Adrenal gland (tissue), 9 donors: ENCODE measurements at regions not wholly inside any gene's neighbourhood (a gene's known extent, or its start where the extent isn't known, plus 50 kb on each side); places are given as distances from the start of the nearest gene placed in this dataset.

Experiments used
- DNase-seq, 7 donors: peaks; one replicate each; pipeline ENCODE4 v3.0.0-alpha.2; 2019 to 2020
- H3K27ac ChIP-seq, 5 donors: fragments of 200-600 bp; sonication (generic) in 4 of 5; 1 replicate in 3 of 5; 2 replicates in 2 of 5; pipeline versions ENCODE4 v1.5.1 to v1.8.0; 2016 to 2020; ENCODE audit warnings: mild to moderate bottlenecking in 1 of 5
- H3K27me3 ChIP-seq: fragments of 200-600 bp; 2 replicates; pipeline ENCODE4 v1.8.0; 2021
- H3K36me3 ChIP-seq, 2 donors: fragments of 200-600 bp; replicated peaks in 1 of 2; 1 replicate in 1 of 2; 2 replicates in 1 of 2; pipeline versions ENCODE4 v1.5.1 to v1.8.0; 2018 to 2022
- H3K4me1 ChIP-seq, 2 donors: fragments of 200-600 bp; replicated peaks in 1 of 2; 1 replicate in 1 of 2; 2 replicates in 1 of 2; pipeline versions ENCODE4 v1.5.1 to v1.8.0; 2018 to 2021
- H3K4me3 ChIP-seq, 4 donors: fragments of 200-600 bp; sonication (generic) in 3 of 4; one replicate each; pipeline ENCODE4 v1.5.1; 2016 to 2018
- H3K9me3 ChIP-seq, 3 donors: fragments of 200-600 bp; sonication (generic) in 1 of 3; replicated peaks in 1 of 3; 1 replicate in 2 of 3; 2 replicates in 1 of 3; pipeline versions ENCODE4 v1.5.1 to v1.8.0; 2016 to 2021
- POLR2A ChIP-seq, 2 donors: fragments of 450-650 bp; IDR thresholded peaks; one replicate each; pipeline ENCODE4 v1.6.1; 2017; ENCODE audit warnings: antibody characterized with exemption in 2 of 2, mild to moderate bottlenecking in 2 of 2, moderate library complexity in 1 of 2
- WGBS, 4 donors: extraction: QIAGEN DNeasy Blood & Tissue Kit in 2 of 4; methylation state at CpG; one replicate each; pipeline versions ENCODE4 v1.1.5 to v1.1.7; 2013 to 2017; 5-methylcytosine and 5-hydroxymethylcytosine counted together
- intact Hi-C, 2 donors: fragments of 100-400 bp; cut with DNase I; formaldehyde crosslinking; loops; one replicate each; pipeline versions ENCODE4 v1.14.1 to v1.15.0; 2022 to 2023
- TF ChIP-seq, protein P1 (sequence below), 6 experiments: fragments of 450-650 bp in 4 of 6; fragments of 200-600 bp in 2 of 6; sonication (generic) in 1 of 6; IDR thresholded peaks; 1 replicate in 5 of 6; 2 replicates in 1 of 6; pipeline versions ENCODE4 v1.5.1 to v1.8.0; 2016 to 2021; ENCODE audit warnings: antibody characterized with exemption in 6 of 6, mild to moderate bottlenecking in 2 of 6, moderate library complexity in 1 of 6
- donor health status: healthy with polysubstance abuse.
- donor health status: Bipolar disorder and iron deficiency.
- donor health status: DM: yes; HTN: yes; CAD: no.
- donor health status: DM: no; HTN: no; CAD: no.
- donor health status: DM: no; HTN: no; CAD: no.

DNA sequence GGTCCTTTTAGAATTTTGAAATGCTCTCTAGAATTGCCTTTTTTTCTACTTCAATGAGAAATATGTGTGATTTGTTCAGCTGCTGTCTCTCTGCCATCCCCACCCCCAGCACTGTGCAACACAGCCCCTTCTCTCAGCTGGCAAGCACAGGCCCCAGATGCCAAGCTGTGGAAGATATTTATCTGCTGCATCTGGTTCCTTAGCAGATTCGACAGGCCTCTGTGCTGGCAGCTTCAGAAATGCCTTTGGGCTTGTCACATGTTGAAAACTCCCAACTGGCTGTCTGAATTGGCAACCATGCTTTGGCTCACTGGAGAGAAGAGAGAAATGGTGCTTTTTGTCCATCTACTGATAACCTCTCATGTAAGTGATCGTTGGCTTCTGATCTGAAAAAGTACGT is 206.7 kb upstream of the C1orf87 start:
- intact Hi-C loops, result loop anchor here in 1 of 2 donors (10.0 kb wide), 1 partner anchor 485 kb away; no protein-coding TSS in a partner anchor
- Histone ChIP-seq H3K9me3 (no peaks in the 10 kb centered on the region), H3K27ac (peak overlapping the region in 1 of 5 donors; percentile 27), H3K36me3 (no peaks in the 10 kb centered on the region), H3K27me3 (no peaks in the 10 kb centered on the region), H3K4me1 (peaks cover 4 to 35% of the 10 kb centered on the region in 2 donors), H3K4me3 (no peak overlapping the region)
- TF ChIP-seq POLR2A (IDR thresholded peaks at IDR 0.05), result no peak
- TF ChIP-seq, protein P1, sequence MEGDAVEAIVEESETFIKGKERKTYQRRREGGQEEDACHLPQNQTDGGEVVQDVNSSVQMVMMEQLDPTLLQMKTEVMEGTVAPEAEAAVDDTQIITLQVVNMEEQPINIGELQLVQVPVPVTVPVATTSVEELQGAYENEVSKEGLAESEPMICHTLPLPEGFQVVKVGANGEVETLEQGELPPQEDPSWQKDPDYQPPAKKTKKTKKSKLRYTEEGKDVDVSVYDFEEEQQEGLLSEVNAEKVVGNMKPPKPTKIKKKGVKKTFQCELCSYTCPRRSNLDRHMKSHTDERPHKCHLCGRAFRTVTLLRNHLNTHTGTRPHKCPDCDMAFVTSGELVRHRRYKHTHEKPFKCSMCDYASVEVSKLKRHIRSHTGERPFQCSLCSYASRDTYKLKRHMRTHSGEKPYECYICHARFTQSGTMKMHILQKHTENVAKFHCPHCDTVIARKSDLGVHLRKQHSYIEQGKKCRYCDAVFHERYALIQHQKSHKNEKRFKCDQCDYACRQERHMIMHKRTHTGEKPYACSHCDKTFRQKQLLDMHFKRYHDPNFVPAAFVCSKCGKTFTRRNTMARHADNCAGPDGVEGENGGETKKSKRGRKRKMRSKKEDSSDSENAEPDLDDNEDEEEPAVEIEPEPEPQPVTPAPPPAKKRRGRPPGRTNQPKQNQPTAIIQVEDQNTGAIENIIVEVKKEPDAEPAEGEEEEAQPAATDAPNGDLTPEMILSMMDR (IDR thresholded peaks at IDR 0.05), result no peak
- WGBS, 4 donors, result 32 to 77% (median 41%) methylated on average over 3 of the region's 3 CpGs
- DNase-seq, result peak in 2 of 7 donors; percentile 22 to 51

DNA sequence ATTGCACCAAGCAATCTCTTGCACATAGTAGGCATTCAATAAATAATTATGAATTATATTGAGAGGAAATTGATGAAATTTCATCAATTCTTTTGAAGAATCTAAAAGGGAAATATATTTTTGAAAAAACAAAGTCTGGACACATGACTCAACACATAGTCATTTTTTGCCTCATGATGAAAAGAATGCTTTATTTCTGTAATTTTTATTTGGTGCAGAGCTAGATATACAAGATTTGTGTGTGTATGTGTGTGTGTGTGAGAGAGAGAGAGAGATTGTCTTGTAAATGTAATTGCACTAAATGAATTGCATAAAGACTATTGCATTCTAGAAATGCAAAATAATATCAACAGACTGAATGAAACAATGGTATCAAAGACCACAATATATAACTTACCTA is 206.2 kb upstream of the C1orf87 start:
- Histone ChIP-seq H3K27ac (no peak overlapping the region), H3K36me3 (no peaks in the 10 kb centered on the region), H3K9me3 (no peaks in the 10 kb centered on the region), H3K4me3 (no peak overlapping the region), H3K27me3 (no peaks in the 10 kb centered on the region), H3K4me1 (peaks cover 4 to 35% of the 10 kb centered on the region in 2 donors)
- DNase-seq, result no peak
- TF ChIP-seq POLR2A (IDR thresholded peaks at IDR 0.05), result no peak
- TF ChIP-seq, protein P1 (IDR thresholded peaks at IDR 0.05), result no peak
- intact Hi-C loops, result loop anchor here in 1 of 2 donors (10.0 kb wide), 1 partner anchor 485 kb away; no protein-coding TSS in a partner anchor

DNA sequence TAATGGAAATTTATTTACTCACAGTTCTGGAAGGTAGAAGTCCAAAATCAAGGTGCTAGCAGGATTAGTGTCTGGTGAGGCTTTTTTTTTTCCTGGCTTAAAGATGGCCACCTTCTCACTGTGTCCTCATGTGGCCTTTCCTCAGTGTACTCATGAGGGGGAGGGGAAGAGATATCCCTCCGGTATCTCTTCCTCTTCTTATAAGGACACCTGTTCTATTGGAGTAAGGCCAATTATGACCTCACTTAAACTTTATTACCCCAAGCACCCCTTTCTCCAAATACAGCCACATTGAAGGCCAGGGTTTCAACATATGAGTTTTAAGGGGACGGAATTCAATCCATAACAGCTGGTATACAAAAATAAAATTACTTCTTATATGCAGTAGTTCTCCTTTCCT is 203.7 kb upstream of the C1orf87 start:
- WGBS, 4 donors, result 65 to 82% (median 69%) methylated on average over 2 of the region's 2 CpGs

DNA sequence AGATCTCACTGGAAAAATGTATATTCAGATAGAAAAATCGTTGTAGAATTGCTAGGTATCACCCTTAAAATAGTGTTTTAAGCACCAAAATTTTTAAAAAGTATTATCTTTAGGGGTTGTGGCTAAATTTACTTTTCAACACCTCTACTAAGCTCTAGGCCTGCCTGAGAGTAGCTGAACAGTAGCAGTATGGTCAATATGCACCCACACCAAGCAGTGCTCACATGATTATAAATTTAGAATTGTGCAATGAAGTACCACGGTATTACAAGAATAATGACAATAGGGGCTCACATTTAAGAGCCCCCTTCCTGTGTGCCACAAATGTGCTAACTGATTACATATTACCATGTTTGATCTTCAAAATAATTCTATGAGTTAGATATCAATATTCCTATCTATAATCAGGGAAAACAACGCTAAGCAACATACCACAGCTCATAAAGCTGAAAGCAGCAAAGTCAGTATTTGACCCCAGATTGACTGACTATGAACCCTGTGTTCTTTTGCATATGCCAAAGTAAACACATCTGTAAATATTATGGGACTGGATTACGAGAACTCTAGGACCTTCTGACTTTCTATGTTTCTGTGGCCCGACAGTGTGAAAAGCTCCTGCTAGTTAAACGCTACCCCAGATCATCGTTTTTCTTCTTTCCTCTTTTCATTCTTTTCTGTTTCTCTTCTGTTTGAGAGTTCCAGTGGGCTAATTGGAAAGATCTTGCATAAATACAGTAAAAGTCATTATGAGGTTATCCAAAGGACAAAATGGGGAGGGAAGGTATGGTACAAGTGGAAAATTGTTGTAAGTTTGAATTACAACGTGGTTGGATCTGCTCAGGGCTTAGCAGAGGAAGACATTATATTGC is 201.1 kb upstream of the C1orf87 start:
- Histone ChIP-seq H3K4me3 (no peak overlapping the region), H3K9me3 (no peaks in the 10 kb centered on the region), H3K36me3 (no peaks in the 10 kb centered on the region), H3K4me1 (no peaks in the 10 kb centered on the region), H3K27ac (no peak overlapping the region), H3K27me3 (no peaks in the 10 kb centered on the region)
- no peak for DNase-seq
- intact Hi-C loops, result no loop called here
- TF ChIP-seq POLR2A (IDR thresholded peaks at IDR 0.05), result no peak
- TF ChIP-seq, protein P1 (IDR thresholded peaks at IDR 0.05), result no peak
- WGBS, 4 donors, result 60 to 71% (median 67%) methylated on average over 8 of the region's 8 CpGs

More for the DNA sequence above, 203.7 kb upstream of the C1orf87 start:
- Histone ChIP-seq H3K27ac (no peak overlapping the region), H3K27me3 (no peaks in the 10 kb centered on the region), H3K4me3 (no peak overlapping the region), H3K36me3 (no peaks in the 10 kb centered on the region), H3K9me3 (no peaks in the 10 kb centered on the region), H3K4me1 (peaks cover 0 to 21% of the 10 kb centered on the region in 2 donors)
- intact Hi-C loops, result no loop called here
- no peak for DNase-seq
- TF ChIP-seq, protein P1 (IDR thresholded peaks at IDR 0.05), result no peak
